ENCODE measurements at regions not wholly inside any gene's neighbourhood (a gene's known extent, or its start where the extent isn't known, plus 50 kb on each side); places are given as distances from the start of the nearest gene placed in this dataset.

- TF ChIP-seq CTCF (IDR thresholded peaks at IDR 0.05) (no peak), POLR2AphosphoS5 (IDR thresholded peaks at IDR 0.05; ENCODE audit: low read depth, low read length) (no peak), SIN3A (IDR thresholded peaks at IDR 0.05; ENCODE audit: borderline replicate concordance, insufficient read depth, low read depth, low read length) (no peak)
- TF ChIP-seq, protein P1, sequence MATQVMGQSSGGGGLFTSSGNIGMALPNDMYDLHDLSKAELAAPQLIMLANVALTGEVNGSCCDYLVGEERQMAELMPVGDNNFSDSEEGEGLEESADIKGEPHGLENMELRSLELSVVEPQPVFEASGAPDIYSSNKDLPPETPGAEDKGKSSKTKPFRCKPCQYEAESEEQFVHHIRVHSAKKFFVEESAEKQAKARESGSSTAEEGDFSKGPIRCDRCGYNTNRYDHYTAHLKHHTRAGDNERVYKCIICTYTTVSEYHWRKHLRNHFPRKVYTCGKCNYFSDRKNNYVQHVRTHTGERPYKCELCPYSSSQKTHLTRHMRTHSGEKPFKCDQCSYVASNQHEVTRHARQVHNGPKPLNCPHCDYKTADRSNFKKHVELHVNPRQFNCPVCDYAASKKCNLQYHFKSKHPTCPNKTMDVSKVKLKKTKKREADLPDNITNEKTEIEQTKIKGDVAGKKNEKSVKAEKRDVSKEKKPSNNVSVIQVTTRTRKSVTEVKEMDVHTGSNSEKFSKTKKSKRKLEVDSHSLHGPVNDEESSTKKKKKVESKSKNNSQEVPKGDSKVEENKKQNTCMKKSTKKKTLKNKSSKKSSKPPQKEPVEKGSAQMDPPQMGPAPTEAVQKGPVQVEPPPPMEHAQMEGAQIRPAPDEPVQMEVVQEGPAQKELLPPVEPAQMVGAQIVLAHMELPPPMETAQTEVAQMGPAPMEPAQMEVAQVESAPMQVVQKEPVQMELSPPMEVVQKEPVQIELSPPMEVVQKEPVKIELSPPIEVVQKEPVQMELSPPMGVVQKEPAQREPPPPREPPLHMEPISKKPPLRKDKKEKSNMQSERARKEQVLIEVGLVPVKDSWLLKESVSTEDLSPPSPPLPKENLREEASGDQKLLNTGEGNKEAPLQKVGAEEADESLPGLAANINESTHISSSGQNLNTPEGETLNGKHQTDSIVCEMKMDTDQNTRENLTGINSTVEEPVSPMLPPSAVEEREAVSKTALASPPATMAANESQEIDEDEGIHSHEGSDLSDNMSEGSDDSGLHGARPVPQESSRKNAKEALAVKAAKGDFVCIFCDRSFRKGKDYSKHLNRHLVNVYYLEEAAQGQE (IDR thresholded peaks at IDR 0.05; ENCODE audit: insufficient read depth in 1 of 2, low read depth in 2 of 2, low read length in 1 of 2) = no peak
These were observed 166.5 kb upstream of the MYCN start for GRCh38 chr2:15773846-15774245.
